ENCODE measurements at regions not wholly inside any gene's neighbourhood (a gene's known extent, or its start where the extent isn't known, plus 50 kb on each side); places are given as distances from the start of the nearest gene placed in this dataset.
"Not testable (repeated sequence)": the region's sequence is repeated elsewhere in the genome, so short reads cannot be mapped to it uniquely, and the experiment has no call there.

DNA sequence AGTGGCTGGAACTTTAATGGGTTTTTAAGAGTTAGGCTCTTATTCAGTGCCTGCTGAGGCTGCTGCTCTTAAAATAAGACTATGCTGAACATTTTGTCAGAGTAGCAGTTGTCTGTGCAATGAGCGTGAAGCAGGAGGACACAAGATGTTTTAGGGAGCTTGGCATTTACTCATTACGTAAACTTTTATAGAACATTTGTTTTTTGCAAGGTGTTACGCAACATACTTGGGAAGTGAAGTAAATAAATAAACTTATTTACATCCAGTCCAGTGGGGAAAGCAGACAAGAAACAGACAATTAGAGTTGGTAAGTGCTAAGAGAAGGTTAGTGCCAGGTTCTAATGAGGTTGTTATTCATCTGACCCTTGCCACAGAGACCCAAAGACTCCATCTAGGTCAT is 226.0 kb downstream of the HINT1 start:
- DNase-seq: no peak

GRCh38 chr5:130937046-130937445 is 228.0 kb downstream of the HINT1 start:
- no peak for DNase-seq

DNA sequence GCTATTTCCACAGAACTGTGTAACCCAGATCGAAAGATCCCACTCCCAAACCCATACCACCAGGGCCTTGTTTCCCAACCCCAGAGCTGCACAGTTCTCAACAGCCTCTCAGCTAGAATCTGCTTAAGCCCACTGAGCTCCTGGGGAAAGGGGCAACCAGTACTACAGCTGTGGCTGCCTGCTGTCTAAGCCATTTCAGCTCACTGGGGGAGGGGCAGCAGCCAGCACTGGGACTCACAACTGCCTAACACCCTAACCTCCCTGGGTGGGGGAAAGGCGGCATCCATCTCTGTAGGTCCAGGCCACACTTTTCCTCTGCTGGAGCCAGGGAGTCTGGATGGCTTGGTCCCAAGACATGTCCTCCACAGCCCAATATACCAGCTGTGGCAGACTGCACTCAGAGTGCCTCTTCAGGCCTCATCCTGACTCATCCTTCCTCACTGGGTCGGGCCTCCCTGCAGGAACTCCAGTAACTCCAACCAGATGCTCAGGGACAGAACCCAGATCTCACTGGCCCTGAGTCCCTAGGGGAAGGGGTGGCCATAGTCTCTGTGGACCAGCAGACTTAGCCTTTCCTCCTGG is 241.4 kb downstream of the HINT1 start:
- DNase-seq: no peak

- no peak for DNase-seq
These were observed 253.0 kb downstream of the HINT1 start for GRCh38 chr5:130912088-130912487.

GRCh38 chr5:130908186-130908585 is 256.9 kb downstream of the HINT1 start:
- DNase-seq: no peak

DNA sequence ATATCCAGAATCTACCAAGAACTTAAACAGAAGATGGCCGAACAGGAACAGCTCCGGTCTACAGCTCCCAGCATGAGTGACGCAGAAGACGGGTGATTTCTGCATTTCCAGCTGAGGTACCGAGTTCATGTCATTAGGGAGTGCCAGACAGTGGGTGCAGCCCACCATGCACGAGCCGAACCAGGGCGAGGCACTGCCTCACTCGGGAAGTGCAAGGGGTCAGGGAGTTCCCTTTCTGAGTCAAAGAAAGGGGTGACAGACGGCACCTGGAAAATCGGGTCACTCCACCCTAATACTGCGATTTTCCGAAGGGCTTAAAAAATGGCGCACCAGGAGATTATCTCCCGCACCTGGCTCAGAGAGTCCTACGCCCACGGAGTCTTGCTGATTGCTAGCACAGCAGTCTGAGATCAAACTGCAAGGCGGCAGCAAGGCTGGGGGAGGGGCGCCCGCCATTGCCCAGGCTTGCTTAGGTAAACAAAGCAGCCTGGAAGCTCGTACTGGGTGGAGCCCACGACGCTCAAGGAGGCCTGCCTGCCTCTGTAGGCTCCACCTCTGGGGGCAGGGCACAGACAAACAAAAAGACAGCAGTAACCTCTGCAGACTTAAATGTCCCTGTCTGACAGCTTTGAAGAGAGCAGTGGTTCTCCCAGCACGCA is 267.4 kb downstream of the HINT1 start:
- peak; percentile 66 for DNase-seq

DNA sequence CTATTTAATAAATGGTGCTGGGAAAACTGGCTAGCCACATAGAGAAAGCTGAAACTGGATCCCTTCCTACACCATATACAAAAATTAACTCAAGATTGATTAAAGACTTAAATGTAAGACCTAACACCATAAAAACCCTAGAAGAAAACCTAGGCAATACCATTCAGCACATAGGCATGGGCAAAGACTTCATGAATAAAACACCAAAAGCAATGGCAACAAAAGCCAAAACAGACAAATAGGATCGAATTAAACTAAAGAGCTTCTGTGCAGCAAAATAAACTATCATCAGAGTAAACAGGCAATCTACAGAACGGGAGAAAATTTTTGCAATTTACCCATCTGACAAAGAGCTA is 267.9 kb downstream of the HINT1 start:
- DNase-seq: not testable (repeated sequence)

DNA sequence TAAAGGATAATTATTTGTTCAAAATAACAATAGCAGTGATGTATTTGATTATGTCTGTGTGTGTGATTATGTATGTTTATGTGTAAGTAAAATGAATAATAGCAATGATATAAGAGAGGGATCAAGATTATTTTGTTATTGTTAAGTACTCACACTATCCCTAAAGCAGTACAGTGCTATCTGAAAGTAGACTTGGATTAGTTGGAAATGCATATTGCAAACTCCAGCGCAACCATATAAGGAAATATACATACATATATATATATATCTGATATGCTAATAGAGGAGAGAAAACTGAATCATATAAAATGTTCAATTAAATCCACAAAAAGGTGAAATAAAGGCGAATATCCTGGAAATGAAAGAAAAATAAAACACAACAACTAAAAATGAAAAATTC is 268.4 kb downstream of the HINT1 start:
- DNase-seq: no peak

GRCh38 chr5:130893006-130893405 is 272.1 kb downstream of the HINT1 start:
- DNase-seq: no peak

DNA sequence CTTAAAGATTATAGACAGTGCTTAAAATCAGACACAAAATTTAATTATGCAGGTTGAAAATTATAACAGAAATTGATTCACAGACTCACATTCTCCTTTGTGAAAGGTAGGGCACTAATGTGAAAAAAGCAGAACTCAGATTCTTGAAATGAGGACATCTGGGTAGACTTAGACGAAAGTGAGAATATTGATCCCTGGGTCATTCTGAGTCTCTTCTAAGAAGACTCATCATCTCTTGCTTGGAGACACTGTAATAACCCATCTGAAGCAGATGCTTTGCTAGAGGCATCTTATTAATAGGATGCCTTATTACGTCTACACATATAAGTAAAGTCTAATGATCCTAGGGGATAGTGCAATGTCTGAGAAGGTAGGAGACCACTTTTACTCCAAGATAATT is 274.4 kb downstream of the HINT1 start:
- no peak for DNase-seq

GRCh38 chr5:130885691-130886090 is 279.4 kb downstream of the HINT1 start:
- DNase-seq: no peak

DNA sequence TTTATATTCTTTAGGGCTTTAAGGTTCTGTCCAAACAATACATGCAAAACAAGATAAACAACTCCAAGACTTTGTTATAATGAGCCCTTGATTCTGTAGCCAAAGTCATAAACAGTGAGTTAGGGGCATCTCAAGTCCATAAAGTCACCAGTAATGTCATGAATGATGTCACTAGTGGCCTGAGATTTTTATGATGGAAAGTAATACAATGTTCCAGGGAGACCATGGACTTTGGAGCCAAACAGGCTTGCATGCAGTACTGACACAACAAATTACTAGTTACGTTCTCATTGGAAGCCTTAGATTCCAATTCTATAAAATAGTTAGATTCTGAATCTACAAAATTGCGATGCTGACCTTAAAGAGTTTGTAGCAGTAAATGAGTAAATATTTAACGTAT is 280.0 kb downstream of the HINT1 start:
- no peak for DNase-seq

DNA sequence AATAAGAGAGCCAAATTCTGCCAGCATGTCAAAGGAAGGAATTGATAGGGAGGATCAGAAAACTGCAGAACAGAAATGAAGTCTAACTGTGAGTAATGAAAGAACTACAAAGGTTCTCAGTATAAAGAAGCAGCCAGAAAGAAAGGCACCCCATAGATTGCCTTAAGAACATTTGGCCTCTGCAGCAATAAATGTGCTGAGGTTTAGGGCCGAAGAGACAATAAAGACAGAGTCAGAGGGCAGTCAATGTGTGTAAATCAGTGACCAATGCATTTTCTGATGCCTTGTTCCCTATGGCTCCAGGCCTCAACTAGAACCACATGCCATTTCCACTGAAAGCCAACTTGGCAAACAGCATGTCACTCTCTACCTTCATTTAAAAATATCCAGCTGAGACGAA is 281.0 kb downstream of the HINT1 start:
- DNase-seq: no peak

GRCh38 chr5:130875656-130876055 is 289.4 kb downstream of the HINT1 start:
- no peak for DNase-seq

DNA sequence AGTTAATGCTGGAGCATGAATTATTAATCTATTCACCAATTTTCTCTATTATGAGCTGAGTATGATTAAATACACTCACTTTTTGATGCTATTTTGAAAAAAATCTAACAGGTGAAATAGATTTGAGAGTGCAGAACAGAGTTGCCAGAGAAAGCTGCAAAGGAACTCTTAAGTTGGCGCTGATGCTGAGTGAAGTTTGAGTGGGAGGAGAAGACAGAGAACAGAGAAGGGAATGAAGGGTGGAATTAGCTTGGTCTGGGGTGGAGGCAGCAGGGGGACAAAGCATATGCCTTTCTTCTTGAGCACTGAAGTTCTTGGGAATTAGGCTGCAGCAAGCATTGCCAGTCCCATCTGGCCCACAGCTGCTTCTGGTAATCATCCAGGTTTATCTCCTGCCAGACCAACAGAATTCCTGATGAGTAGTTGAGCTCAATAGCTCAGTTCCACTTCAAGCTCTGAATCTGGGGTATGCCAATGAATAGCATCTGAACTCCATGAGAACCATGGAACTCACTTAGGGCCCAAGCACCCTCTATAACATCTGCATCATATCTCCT is 290.1 kb downstream of the HINT1 start:
- DNase-seq: no peak

GRCh38 chr5:130871346-130872086 is 293.5 kb downstream of the HINT1 start:
- DNase-seq: no peak

GRCh38 chr5:130870691-130871090 is 294.4 kb downstream of the HINT1 start:
- DNase-seq: no peak

GRCh38 chr5:130868186-130868840 is 296.7 kb downstream of the HINT1 start:
- no peak for DNase-seq

GRCh38 chr5:130845049-130845765 is 319.8 kb downstream of the HINT1 start:
- DNase-seq: no peak

- DNase-seq: peak; percentile 19
These were observed 328.1 kb downstream of the HINT1 start for GRCh38 chr5:130836729-130837649.

- not testable (repeated sequence) for DNase-seq
These were observed 347.3 kb downstream of the HINT1 start for GRCh38 chr5:130817598-130818384.

Measured in NCI-H774 (cell line).